H1 (cell line): ENCODE measurements at regions not wholly inside any gene's neighbourhood (a gene's known extent, or its start where the extent isn't known, plus 50 kb on each side); places are given as distances from the start of the nearest gene placed in this dataset.
A peak's percentile ranks its signal among the peaks of the same experiment; 100 is the strongest.

ENCODE experiments used
- CTCF ChIA-PET: fragments of 300-600 bp; sonication (Branson Sonifier 250); formaldehyde crosslinking; loops from one replicate; lab custom pipeline; 2021; ENCODE audit not compliant: partially characterized antibody; lab: Charles Lee
- POLR2A ChIA-PET: fragments of 300-600 bp; sonication (Branson Sonifier 250); formaldehyde crosslinking; loops from one replicate; lab custom pipeline; 2021; ENCODE audit warnings: inconsistent platforms; ENCODE audit not compliant: partially characterized antibody; lab: Charles Lee
- DNase-seq, 2 experiments: peaks; one replicate each; pipeline versions ENCODE4 v3.0.0 to v3.0.0-alpha.2; 2010 to 2022; ENCODE audit warnings: low spot score in 2 of 2, low read depth in 1 of 2, mixed read lengths in 1 of 2
- FAIRE-seq: peaks from 2 replicates; lab custom pipeline; 2011; peaks lifted over from hg19 to GRCh38; lab: Jason Lieb, UNC
- H2AFZ ChIP-seq: 2 replicates; pipeline ENCODE4 v1.8.1; 2012; ENCODE audit warnings: low read length, inconsistent platforms
- H2AK5ac ChIP-seq: 2 replicates; pipeline ENCODE4 v1.6.1; 2013; ENCODE audit warnings: low read depth, low read length
- H2BK120ac ChIP-seq: replicated peaks from 2 replicates; pipeline ENCODE3; 2013; ENCODE audit warnings: low read depth, low read length, inconsistent platforms
- H2BK12ac ChIP-seq: 2 replicates; pipeline ENCODE4 v1.6.1; 2013; ENCODE audit warnings: low read depth, low read length
- H2BK15ac ChIP-seq: 2 replicates; pipeline ENCODE4 v1.6.1; 2013; ENCODE audit warnings: low read length
- H2BK20ac ChIP-seq: 2 replicates; pipeline ENCODE4 v1.6.1; 2013; ENCODE audit warnings: low read length
- H2BK5ac ChIP-seq: 2 replicates; pipeline ENCODE4 v1.6.1; 2013; ENCODE audit warnings: low read depth, low read length
- H3K14ac ChIP-seq: 2 replicates; pipeline ENCODE4 v1.6.1; 2013; ENCODE audit warnings: inconsistent platforms; ENCODE audit not compliant: insufficient read length
- H3K18ac ChIP-seq: 2 replicates; pipeline ENCODE4 v1.6.1; 2013; ENCODE audit warnings: low read length; ENCODE audit errors: extremely low read depth
- H3K23ac ChIP-seq: 2 replicates; pipeline ENCODE4 v1.6.1; 2013; ENCODE audit warnings: inconsistent platforms; ENCODE audit not compliant: insufficient read length
- H3K23me2 ChIP-seq: 2 replicates; pipeline ENCODE4 v1.6.1; 2013; ENCODE audit warnings: low read depth, low read length
- H3K27ac ChIP-seq: 2 replicates; pipeline ENCODE4 v1.6.1; 2011; ENCODE audit warnings: low read depth, low read length, inconsistent platforms
- H3K27me3 ChIP-seq, 4 experiments: replicated peaks in 1 of 4; 1 replicate in 1 of 4; 2 replicates in 3 of 4; pipeline versions ENCODE4 v1.6.1 to v1.8.1; 2011 to 2013; ENCODE audit warnings: low read length in 3 of 4, mild to moderate bottlenecking in 3 of 4, inconsistent platforms in 2 of 4, mixed read lengths in 2 of 4, moderate library complexity in 1 of 4; ENCODE audit not compliant: control insufficient read depth in 3 of 4, insufficient read depth in 3 of 4; ENCODE audit errors: extremely low read depth in 1 of 4
- H3K36me3 ChIP-seq, 4 experiments: 2 replicates each; pipeline versions ENCODE4 v1.6.1 to v1.8.1; 2011 to 2013; ENCODE audit warnings: mild to moderate bottlenecking in 4 of 4, low read length in 3 of 4, moderate library complexity in 2 of 4, control low read depth in 1 of 4, inconsistent platforms in 1 of 4; ENCODE audit not compliant: insufficient read depth in 4 of 4, control insufficient read depth in 2 of 4
- H3K4ac ChIP-seq: replicated peaks from 2 replicates; pipeline ENCODE3; 2013; ENCODE audit warnings: low read length, low read depth, mixed read lengths, inconsistent platforms; ENCODE audit not compliant: insufficient read length
- H3K4me1 ChIP-seq, 4 experiments: replicated peaks in 1 of 4; 1 replicate in 1 of 4; 2 replicates in 3 of 4; pipeline versions ENCODE4 v1.6.1 to v1.8.1; 2011 to 2013; ENCODE audit warnings: low read length in 3 of 4, inconsistent platforms in 2 of 4, mixed read lengths in 1 of 4; ENCODE audit not compliant: insufficient read depth in 4 of 4, control insufficient read depth in 3 of 4
- H3K4me2 ChIP-seq, 2 experiments: 2 replicates each; pipeline versions ENCODE4 v1.6.1 to v1.8.1; 2011 to 2013; ENCODE audit warnings: low read depth in 2 of 2, low read length in 2 of 2, control low read depth in 1 of 2, inconsistent platforms in 1 of 2, mild to moderate bottlenecking in 1 of 2; ENCODE audit not compliant: insufficient read depth in 1 of 2
- H3K4me3 ChIP-seq, 4 experiments: fragments of 200-600, 300-600 bp in 1 of 4; sonication (generic), shearing (Covaris generic), sonication (Bioruptor Twin) in 1 of 4; 2 replicates each; pipeline versions ENCODE4 v1.5.1 to v1.8.1; 2011 to 2016; ENCODE audit warnings: low read length in 4 of 4, low read depth in 3 of 4, control low read depth in 2 of 4, inconsistent platforms in 2 of 4, mild to moderate bottlenecking in 2 of 4, mixed read lengths in 1 of 4, moderate library complexity in 1 of 4; ENCODE audit not compliant: insufficient read depth in 2 of 4; ENCODE audit errors: extremely low read depth in 1 of 4
- H3K56ac ChIP-seq: replicated peaks from 2 replicates; pipeline ENCODE3; 2013; ENCODE audit warnings: low read depth, mild to moderate bottlenecking, mixed read lengths, low read length, inconsistent platforms; ENCODE audit not compliant: insufficient read length
- H3K79me1 ChIP-seq: 2 replicates; pipeline ENCODE4 v1.6.1; 2013; ENCODE audit warnings: low read depth, low read length, control low read depth
- H3K79me2 ChIP-seq, 2 experiments: 2 replicates each; pipeline versions ENCODE4 v1.6.1 to v1.8.1; 2012 to 2013; ENCODE audit warnings: low read length in 2 of 2, mild to moderate bottlenecking in 2 of 2, inconsistent platforms in 1 of 2; ENCODE audit not compliant: insufficient read depth in 2 of 2, control insufficient read depth in 1 of 2
- H3K9ac ChIP-seq, 4 experiments: replicated peaks in 1 of 4; 1 replicate in 1 of 4; 2 replicates in 3 of 4; pipeline versions ENCODE4 v1.6.1 to v1.8.1; 2011 to 2013; ENCODE audit warnings: low read depth in 3 of 4, low read length in 3 of 4, control low read depth in 2 of 4, mild to moderate bottlenecking in 2 of 4, moderate library complexity in 2 of 4, inconsistent platforms in 1 of 4; ENCODE audit errors: extremely low read depth in 1 of 4
- H3K9me3 ChIP-seq, 2 experiments: 2 replicates each; pipeline versions ENCODE4 v1.6.1 to v1.8.1; 2012 to 2013; ENCODE audit warnings: mild to moderate bottlenecking in 2 of 2, moderate library complexity in 2 of 2, control low read depth in 1 of 2, inconsistent platforms in 1 of 2, low read depth in 1 of 2, low read length in 1 of 2, mixed read lengths in 1 of 2; ENCODE audit not compliant: insufficient read depth in 2 of 2
- H4K20me1 ChIP-seq, 2 experiments: replicated peaks in 1 of 2; 2 replicates each; pipeline versions ENCODE3 to v1.8.1; 2011 to 2013; ENCODE audit warnings: inconsistent platforms in 2 of 2, low read length in 2 of 2, mild to moderate bottlenecking in 1 of 2; ENCODE audit not compliant: insufficient read depth in 2 of 2, control insufficient read depth in 1 of 2
- H4K5ac ChIP-seq: 2 replicates; pipeline ENCODE4 v1.6.1; 2013; ENCODE audit warnings: low read length, low read depth, mixed read lengths, inconsistent platforms; ENCODE audit not compliant: insufficient read length
- H4K8ac ChIP-seq: 2 replicates; pipeline ENCODE4 v1.8.0; 2013; ENCODE audit warnings: mild to moderate bottlenecking, moderate library complexity, low read length, inconsistent platforms; ENCODE audit not compliant: insufficient read depth; ENCODE audit errors: extremely low read depth
- H4K91ac ChIP-seq: replicated peaks from 2 replicates; pipeline ENCODE3; 2013; ENCODE audit warnings: low read length, mixed read lengths, inconsistent platforms; ENCODE audit not compliant: insufficient read length
- BACH1 ChIP-seq: IDR thresholded peaks from 2 replicates; pipeline ENCODE4 v1.6.1; 2012; ENCODE audit warnings: low read length, improper control_type of control experiment
- CTBP2 ChIP-seq: IDR thresholded peaks from 2 replicates; pipeline ENCODE4 v1.7.0; 2011; ENCODE audit warnings: borderline replicate concordance, mild to moderate bottlenecking, moderate library complexity, mixed read lengths, low read length; ENCODE audit not compliant: insufficient read depth, insufficient read length
- FOSL1 ChIP-seq: IDR thresholded peaks from 2 replicates; pipeline ENCODE4 v1.6.1; 2011; ENCODE audit warnings: mild to moderate bottlenecking, low read depth, low read length, moderate library complexity; ENCODE audit not compliant: insufficient read depth
- HDAC6 ChIP-seq: IDR thresholded peaks from one replicate; pipeline ENCODE4 v1.7.1; 2012; ENCODE audit warnings: low read depth, mild to moderate bottlenecking, inconsistent platforms, low read length, moderate library complexity
- MAX ChIP-seq: IDR thresholded peaks from 2 replicates; pipeline ENCODE4 v1.6.1; 2012; ENCODE audit warnings: inconsistent platforms
- PHF8 ChIP-seq: fragments of 200-600 bp; sonication (generic); conservative IDR thresholded peaks from 2 replicates; pipeline ENCODE4 v1.7.1; 2012; ENCODE audit warnings: low read depth, mild to moderate bottlenecking, inconsistent platforms, low read length, moderate library complexity
- SIN3A ChIP-seq, 2 experiments: IDR thresholded peaks in 1 of 2; conservative IDR thresholded peaks in 1 of 2; 2 replicates each; pipeline ENCODE4 v1.6.1; 2011 to 2012; ENCODE audit warnings: low read length in 2 of 2, improper control_type of control experiment in 1 of 2, low read depth in 1 of 2, mild to moderate bottlenecking in 1 of 2
- SIRT6 ChIP-seq: IDR thresholded peaks from one replicate; pipeline ENCODE4 v1.7.1; 2012; ENCODE audit warnings: low read length, inconsistent platforms
- TBP ChIP-seq: IDR thresholded peaks from 2 replicates; pipeline ENCODE4 v1.6.1; 2011; ENCODE audit warnings: low read depth, low read length, improper control_type of control experiment
- TEAD4 ChIP-seq: IDR thresholded peaks from 2 replicates; pipeline ENCODE4 v1.6.1; 2012; ENCODE audit warnings: low read depth, low read length, inconsistent platforms, mixed read lengths
- WGBS, 2 experiments: shearing (Covaris generic) in 1 of 2; methylation state at CpG; one replicate each; pipeline versions ENCODE4 v1.1.6 to v1.1.7; 2013 to 2015; ENCODE audit warnings: low lambda C conversion rate in 2 of 2, mixed read lengths in 2 of 2, inconsistent platforms in 1 of 2, low coverage in 1 of 2, missing lambda C conversion rate in 1 of 2; ENCODE audit not compliant: insufficient replicate concordance in 2 of 2, insufficient coverage in 1 of 2, insufficient read length in 1 of 2; ENCODE audit errors: extremely low coverage in 1 of 2, missing lambda C conversion rate in 1 of 2; 5-methylcytosine and 5-hydroxymethylcytosine counted together

DNA sequence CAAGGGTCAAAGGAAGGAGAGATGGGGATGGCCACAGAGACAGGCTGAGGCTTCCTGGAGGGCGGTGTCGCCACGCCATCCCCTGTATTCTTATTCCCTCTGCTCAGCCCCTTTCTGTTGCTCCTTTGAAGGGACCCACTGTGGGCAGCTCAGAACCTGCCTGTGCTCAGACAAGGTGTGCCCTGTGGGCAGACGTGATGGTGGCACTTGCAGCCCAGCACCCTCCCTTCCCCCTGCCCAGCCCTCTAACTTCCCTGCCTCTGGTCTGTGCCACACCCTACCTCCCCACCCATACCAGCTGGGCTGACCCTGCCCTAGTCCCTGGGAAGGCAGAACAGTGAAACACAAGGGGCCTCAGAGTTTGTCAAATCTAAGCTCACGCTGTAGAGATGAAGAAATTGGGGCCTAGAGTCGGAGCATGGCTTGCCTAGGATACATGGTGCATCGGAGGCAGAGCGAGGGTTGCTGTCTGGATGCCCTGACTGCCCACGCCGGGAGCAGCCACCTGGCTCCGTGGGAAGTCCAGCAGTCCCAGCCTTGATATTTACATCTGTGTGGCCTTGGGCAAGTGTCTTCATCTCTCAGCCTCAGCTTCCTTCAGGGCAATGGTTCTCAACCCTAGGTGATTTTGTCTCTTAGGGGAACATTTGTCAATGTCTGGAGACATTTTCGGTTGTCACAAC lies 68.6 kb upstream of the RUNX3 start:
- Histone ChIP-seq H3K36me3 (no peaks in the 10 kb centered on the region), H2BK5ac (no peak overlapping the region), H3K4ac (peak overlapping the region; percentile 58), H4K5ac (no peak overlapping the region), H3K9me3 (no peaks in the 10 kb centered on the region), H4K20me1 (no peaks in the 10 kb centered on the region), H3K4me2 (no peak overlapping the region), H3K56ac (no peak overlapping the region), H3K27ac (no peak overlapping the region; the same call in 1 of the 2 replicates), H3K18ac (no peak overlapping the region), H3K79me2 (no peaks in the 10 kb centered on the region), H2BK20ac (no peak overlapping the region), H2BK12ac (0 out of 2 replicates have a peak overlapping the region, but pooled peaks have one; percentile 27), H3K79me1 (no peaks in the 10 kb centered on the region), H3K4me1 (no peaks in the 10 kb centered on the region), H2AFZ (no peak overlapping the region), H2BK120ac (no peak overlapping the region), H2AK5ac (no peak overlapping the region), H2BK15ac (no peak overlapping the region), H3K14ac (no peak overlapping the region), H3K4me3 (no peak overlapping the region), H4K91ac (no peak overlapping the region), H3K9ac (no peak overlapping the region), H3K27me3 (no peaks in the 10 kb centered on the region), H3K23ac (no peak overlapping the region), H3K23me2 (peaks cover 2% of the 10 kb centered on the region; the same call in 1 of the 2 replicates), H4K8ac (no peak overlapping the region)
- FAIRE-seq (no peak), DNase-seq (no peak)
- ChIA-PET CTCF (interaction anchor here (0.5 to 1.9 kb wide), 3 partner anchors 24 to 190 kb away, joined by 3 to 7 read pairs (median 3); no protein-coding TSS in a partner anchor), POLR2A (interaction anchor here (1.0 kb wide), 1 partner anchor 16 kb away, joined by 4 read pairs; no protein-coding TSS in a partner anchor)
- TF ChIP-seq TEAD4 (no peak), SIRT6 (no peak), MAX (no peak), TBP (no peak), HDAC6 (no peak), FOSL1 (no peak), CTBP2 (no peak), SIN3A (conservative IDR thresholded peaks at IDR 0.05 in 1 of 2, IDR thresholded peaks at IDR 0.05 in 1 of 2; ENCODE audit: low read depth in 1 of 2, low read length in 2 of 2) (no peak), PHF8 (no peak), BACH1 (no peak)
- 92% methylated on average over 11 of the region's 12 CpGs; no CpG with 5 or more reads in 1 of the 2 experiments for WGBS, 2 experiments
